Nephron (organoid): ENCODE measurements at regions not wholly inside any gene's neighbourhood (a gene's known extent, or its start where the extent isn't known, plus 50 kb on each side); places are given as distances from the start of the nearest gene placed in this dataset.
A peak's percentile ranks its signal among the peaks of the same experiment; 100 is the strongest.

Experiments
- H3K27ac Mint-ChIP-seq, 3 experiments: 2 replicates each; pipeline ENCODE4 v1.8.0; 2020; ENCODE audit warnings: mixed read lengths in 3 of 3, mild to moderate bottlenecking in 2 of 3, moderate library complexity in 1 of 3
- H3K27me3 Mint-ChIP-seq: 2 replicates; pipeline ENCODE4 v1.8.0; 2021; ENCODE audit warnings: low read depth, mild to moderate bottlenecking, moderate library complexity, mixed read lengths
- H3K36me3 Mint-ChIP-seq: 2 replicates; pipeline ENCODE4 v1.8.0; 2020; ENCODE audit warnings: low read depth, mixed read lengths
- H3K4me1 Mint-ChIP-seq: 2 replicates; pipeline ENCODE4 v1.8.0; 2020; ENCODE audit warnings: mixed read lengths
- H3K4me3 Mint-ChIP-seq, 3 experiments: 2 replicates each; pipeline ENCODE4 v1.8.0; 2020; ENCODE audit warnings: mild to moderate bottlenecking in 3 of 3, mixed read lengths in 3 of 3, moderate library complexity in 2 of 3
- H3K9me3 Mint-ChIP-seq: 2 replicates; pipeline ENCODE4 v1.8.0; 2020; ENCODE audit warnings: mixed read lengths
- CTCF ChIP-seq, 3 experiments: fragments of 200-600 bp; sonication (generic); IDR thresholded peaks; one replicate each; pipeline ENCODE4 v1.5.0; 2021; ENCODE audit warnings: antibody characterized with exemption in 3 of 3; ENCODE audit not compliant: unreplicated experiment in 3 of 3

- H3K4me3 Mint-ChIP-seq: no peak overlapping the region
- no peaks in the 10 kb centered on the region for H3K27me3 Mint-ChIP-seq
- H3K4me1 Mint-ChIP-seq: no peaks in the 10 kb centered on the region
- no peak overlapping the region for H3K27ac Mint-ChIP-seq
- no peak for TF ChIP-seq CTCF (IDR thresholded peaks at IDR 0.05; ENCODE audit: unreplicated experiment in 3 of 3)
- H3K9me3 Mint-ChIP-seq: no peaks in the 10 kb centered on the region
- no peaks in the 10 kb centered on the region for H3K36me3 Mint-ChIP-seq
Observed at GRCh38 chr18:65547046-65547445, 203.8 kb upstream of the CDH7 start.

- H3K4me3 Mint-ChIP-seq: no peak overlapping the region
- H3K27ac Mint-ChIP-seq: no peak overlapping the region
- no peaks in the 10 kb centered on the region for H3K4me1 Mint-ChIP-seq
- no peaks in the 10 kb centered on the region for H3K36me3 Mint-ChIP-seq
- TF ChIP-seq CTCF (IDR thresholded peaks at IDR 0.05; ENCODE audit: unreplicated experiment in 3 of 3): no peak
- no peaks in the 10 kb centered on the region for H3K27me3 Mint-ChIP-seq
- no peaks in the 10 kb centered on the region for H3K9me3 Mint-ChIP-seq
Observed at GRCh38 chr18:65544701-65545100, 206.1 kb upstream of the CDH7 start.

GRCh38 chr18:65527879-65528633 lies 222.8 kb upstream of the CDH7 start:
- Mint-ChIP-seq H3K4me1 (peaks cover 16% of the 10 kb centered on the region), H3K36me3 (no peaks in the 10 kb centered on the region), H3K27me3 (peaks cover 4% of the 10 kb centered on the region), H3K9me3 (peaks cover 10% of the 10 kb centered on the region), H3K4me3 (no peak overlapping the region), H3K27ac (peak overlapping the region in 1 of 3 experiments; percentile 82)
- TF ChIP-seq CTCF (IDR thresholded peaks at IDR 0.05; ENCODE audit: unreplicated experiment in 3 of 3): no peak

GRCh38 chr18:65526099-65526498 lies 224.7 kb upstream of the CDH7 start:
- peaks cover under 1% of the 10 kb centered on the region for H3K27me3 Mint-ChIP-seq
- no peak overlapping the region for H3K27ac Mint-ChIP-seq
- H3K4me1 Mint-ChIP-seq: peaks cover 16% of the 10 kb centered on the region
- H3K4me3 Mint-ChIP-seq: no peak overlapping the region
- H3K36me3 Mint-ChIP-seq: no peaks in the 10 kb centered on the region
- H3K9me3 Mint-ChIP-seq: peaks cover 10% of the 10 kb centered on the region
- no peak for TF ChIP-seq CTCF (IDR thresholded peaks at IDR 0.05; ENCODE audit: unreplicated experiment in 3 of 3)

- H3K4me1 Mint-ChIP-seq: peaks cover 7% of the 10 kb centered on the region
- H3K4me3 Mint-ChIP-seq: no peak overlapping the region
- peaks cover 10% of the 10 kb centered on the region for H3K9me3 Mint-ChIP-seq
- no peaks in the 10 kb centered on the region for H3K27me3 Mint-ChIP-seq
- TF ChIP-seq CTCF (IDR thresholded peaks at IDR 0.05; ENCODE audit: unreplicated experiment in 3 of 3): no peak
- H3K36me3 Mint-ChIP-seq: no peaks in the 10 kb centered on the region
- no peak overlapping the region for H3K27ac Mint-ChIP-seq
Observed at GRCh38 chr18:65523461-65523860, 227.4 kb upstream of the CDH7 start.

- no peak overlapping the region for H3K4me3 Mint-ChIP-seq
- no peaks in the 10 kb centered on the region for H3K36me3 Mint-ChIP-seq
- no peak for TF ChIP-seq CTCF (IDR thresholded peaks at IDR 0.05; ENCODE audit: unreplicated experiment in 3 of 3)
Observed at GRCh38 chr18:65522907-65523306, 227.9 kb upstream of the CDH7 start.

More at GRCh38 chr18:65522907-65523306, 227.9 kb upstream of the CDH7 start:
- H3K27me3 Mint-ChIP-seq: no peaks in the 10 kb centered on the region
- peaks cover 10% of the 10 kb centered on the region for H3K9me3 Mint-ChIP-seq
- H3K27ac Mint-ChIP-seq: no peak overlapping the region
- peaks cover 2% of the 10 kb centered on the region for H3K4me1 Mint-ChIP-seq
